GM19452 (cell line): ENCODE measurements at regions not wholly inside any gene's neighbourhood (a gene's known extent, or its start where the extent isn't known, plus 50 kb on each side); places are given as distances from the start of the nearest gene placed in this dataset.

ENCODE experiments used
- ATAC-seq: cut with Tn5 transposase; IDR thresholded peaks from one replicate; pipeline ENCODE4 v1.9.1; 2021; ENCODE audit not compliant: unreplicated experiment

DNA sequence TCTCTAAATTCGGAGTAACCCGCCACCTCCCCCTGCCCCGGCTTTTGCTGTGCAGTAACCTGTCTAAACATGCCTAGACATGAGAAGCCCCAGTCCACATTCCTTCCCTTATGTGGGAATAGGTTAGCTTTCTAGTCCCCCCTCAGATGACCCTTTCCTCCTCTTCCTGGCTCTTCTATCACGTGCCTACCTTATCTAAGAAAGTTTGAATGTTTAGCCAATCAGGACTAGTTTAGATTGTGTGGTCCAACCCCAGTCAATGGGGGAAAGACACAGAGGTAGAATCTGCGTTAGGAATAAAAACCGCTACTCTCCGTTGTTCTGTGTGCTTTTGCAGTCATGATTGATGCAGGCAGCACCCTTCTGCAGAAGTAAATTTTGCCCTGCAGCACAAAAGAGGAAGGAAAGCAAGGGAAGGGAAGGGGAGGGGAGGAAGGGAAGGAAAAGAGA lies 69.0 kb upstream of the CD93 start:
- no peak for ATAC-seq

DNA sequence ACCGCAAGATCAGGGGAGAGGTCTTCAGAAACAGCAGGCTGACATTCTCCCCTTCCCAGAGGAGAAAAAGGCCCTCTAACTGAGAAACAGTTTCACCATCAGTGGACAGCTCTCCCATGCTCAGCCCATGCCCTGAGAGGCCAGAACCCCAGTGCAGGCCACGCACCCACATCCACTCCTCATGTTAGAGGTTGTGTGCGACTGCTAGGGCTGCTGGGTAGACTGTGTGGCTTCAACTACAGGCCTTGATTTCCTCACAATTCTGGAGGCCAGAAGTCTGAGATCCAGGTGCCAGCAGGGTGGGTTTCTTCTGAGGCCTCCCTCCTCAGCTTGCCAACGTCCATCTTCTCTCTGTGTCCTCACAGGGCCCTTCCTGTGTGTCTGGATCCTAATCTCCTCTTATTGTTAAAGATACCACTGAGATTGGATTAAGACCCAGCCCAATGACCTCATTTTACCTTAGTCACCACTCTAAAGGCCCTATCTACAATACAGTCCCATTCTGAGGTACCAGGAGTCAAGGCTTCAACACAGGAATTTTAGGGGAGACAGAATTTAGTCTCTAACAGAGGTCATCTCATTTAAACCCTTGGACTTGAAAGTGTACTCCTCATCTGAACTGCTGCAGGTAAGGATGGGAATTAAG lies 67.7 kb upstream of the CD93 start:
- ATAC-seq = no peak

DNA sequence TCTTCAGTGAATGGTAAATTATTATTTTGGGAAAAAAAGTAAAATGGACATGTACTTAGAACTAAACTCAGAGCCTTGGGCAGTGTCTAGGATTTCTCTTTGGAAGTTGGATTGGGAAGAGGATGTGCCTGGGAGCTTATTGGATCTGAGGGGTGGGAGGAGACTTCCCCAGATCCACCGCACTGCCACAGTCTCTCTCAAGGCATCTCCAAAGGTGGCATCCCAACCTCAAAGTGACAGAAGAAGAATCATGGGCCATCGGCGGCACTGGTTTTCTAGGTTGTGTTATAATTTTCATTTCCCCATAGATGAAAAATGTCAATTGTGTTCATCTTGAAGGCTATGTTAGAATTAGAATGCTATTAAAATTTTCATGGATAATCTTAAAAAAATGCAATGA lies 66.8 kb upstream of the CD93 start:
- ATAC-seq = no peak

DNA sequence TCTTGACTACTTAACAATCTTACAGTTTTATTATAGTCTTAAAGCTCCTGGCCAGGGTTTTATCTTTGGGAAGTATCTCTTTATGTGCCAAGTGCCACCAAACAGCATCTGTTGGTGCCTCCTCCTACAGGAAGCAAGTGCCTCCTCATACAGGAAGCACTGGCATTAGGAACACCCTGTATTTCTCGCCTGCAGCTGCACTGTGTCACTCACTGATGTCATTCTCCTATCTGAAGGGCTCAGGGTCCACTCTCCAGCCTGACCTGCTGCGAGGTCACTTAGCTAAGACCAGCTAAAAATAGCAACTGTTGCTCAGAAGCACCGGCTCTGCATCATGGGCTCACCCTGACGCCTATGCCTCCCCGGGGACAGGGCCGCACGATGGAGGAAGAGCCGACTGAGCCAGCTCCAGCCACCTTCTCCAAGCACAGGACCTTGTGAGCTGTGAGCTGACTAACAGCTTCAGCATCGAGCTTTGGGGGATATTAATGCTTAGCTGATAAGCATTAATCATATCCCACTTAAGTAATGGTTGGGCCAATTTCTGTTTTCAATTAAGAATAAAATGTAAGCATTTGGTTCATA lies 66.3 kb upstream of the CD93 start:
- ATAC-seq = no peak

DNA sequence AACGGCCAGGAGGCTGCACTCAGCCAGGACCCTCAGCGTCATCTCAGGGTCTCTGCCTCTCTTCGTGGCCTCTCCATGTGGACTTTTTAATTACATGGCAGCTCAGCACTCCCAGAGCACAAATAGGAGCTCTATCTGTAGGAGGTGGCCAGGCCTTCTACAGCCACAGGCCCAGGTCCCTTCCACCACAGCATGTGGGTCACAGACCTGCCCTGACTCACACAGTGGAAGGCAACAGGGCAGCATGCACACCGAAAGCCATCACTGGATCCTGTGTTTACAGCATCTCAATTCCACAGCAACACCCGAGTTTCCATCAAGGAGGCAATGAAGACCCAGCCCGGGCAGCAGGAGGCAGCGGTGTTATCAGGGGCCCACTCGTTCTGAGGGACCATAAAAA lies 65.8 kb upstream of the CD93 start:
- no peak for ATAC-seq

DNA sequence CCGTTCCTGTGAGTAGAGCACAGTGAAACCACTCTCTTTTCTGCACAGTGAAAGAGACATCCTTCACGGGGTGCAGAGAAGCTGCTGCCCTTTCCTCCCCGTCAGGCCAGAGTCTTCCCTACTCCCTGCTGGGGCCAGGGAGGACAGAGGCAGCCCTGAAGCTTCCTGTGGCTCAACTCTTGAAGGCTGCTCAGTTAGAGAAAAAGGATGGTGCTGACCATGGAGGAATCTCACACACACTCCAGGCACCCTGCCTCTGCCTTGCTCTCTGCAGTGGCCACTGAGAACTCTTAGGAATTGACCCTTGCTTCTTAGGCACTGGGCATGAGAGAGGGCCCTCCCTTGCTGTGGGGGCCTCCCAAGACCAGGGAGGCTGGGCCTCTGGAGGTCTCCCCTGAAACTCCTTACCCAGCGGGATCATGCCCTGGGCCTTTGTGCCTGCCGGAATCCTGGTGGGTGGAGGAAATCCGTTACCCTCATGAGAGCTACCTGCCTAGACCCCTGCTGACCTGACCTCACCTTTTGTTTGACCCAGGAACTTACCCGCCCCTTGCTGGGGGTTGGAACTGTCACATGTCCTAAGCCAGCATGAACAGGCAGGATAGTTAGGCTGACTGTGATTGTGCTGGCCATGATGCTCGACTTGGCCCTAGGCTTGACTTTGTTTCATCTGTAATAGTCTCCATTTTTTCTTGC lies 65.0 kb upstream of the CD93 start:
- ATAC-seq = no peak

DNA sequence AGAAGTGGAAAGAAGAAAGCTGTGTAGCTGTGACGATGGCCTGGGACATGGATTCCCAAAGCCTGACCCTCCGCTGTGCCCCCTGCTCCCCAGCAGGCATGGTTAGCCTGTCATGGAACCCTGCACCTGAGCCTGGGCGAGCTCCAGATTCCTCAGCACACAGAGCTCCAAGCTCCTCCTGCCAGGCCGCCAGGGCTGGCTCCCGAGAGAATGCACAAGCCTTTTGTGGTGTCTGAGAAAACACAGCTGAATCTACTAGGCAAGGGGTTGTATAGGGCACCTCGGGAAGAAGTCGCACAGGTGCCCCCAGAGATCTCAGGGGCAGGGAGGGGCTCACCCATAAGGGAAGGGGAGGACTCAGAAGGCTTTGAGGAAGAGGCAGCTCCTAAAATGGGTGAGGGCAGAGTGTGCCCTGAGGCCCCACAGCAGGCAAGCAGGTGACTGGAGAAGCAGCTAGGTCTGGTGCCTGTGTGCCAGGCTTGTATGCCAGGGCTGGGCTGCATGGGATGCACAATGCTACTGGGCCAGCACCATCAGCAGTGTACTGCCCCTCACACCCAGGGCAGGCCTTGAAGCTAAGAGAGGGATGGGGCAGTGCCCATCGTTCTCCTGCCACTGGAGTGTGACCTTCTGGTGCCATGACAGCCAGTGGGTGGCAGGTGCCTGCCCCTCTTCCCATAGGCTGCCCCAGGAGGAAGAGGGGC lies 64.3 kb upstream of the CD93 start:
- ATAC-seq = no peak

DNA sequence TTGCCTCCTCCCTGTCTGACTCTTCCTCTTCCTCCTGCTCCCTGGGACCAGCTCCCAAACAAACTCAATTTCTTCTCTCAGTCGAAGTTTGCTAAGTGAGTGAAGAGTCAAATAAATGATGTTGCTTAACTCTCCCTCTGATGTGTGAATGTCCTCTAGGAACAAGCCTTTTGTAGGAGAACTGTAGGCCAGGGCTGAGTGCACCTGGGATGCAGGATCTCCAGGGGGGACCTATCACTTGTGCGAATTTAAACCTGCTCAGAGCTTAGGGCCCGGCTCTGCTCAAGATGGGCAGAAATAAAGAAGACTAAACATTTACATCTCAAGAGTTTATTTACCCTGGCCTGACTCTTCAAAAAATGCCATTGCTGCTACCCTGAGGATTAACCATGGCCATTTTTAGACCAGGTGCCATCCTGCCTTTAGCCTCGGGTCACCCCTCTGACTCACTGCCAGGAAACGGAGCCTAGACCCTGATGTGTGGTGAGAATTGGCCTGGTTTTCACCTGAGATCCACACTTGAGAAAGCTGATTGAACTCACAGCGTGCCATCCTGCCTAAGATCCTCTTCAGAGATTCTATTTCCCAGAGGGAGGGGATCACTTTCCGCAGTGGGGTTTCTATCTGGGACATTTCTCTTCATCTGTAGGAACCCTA lies 63.6 kb upstream of the CD93 start:
- no peak for ATAC-seq

DNA sequence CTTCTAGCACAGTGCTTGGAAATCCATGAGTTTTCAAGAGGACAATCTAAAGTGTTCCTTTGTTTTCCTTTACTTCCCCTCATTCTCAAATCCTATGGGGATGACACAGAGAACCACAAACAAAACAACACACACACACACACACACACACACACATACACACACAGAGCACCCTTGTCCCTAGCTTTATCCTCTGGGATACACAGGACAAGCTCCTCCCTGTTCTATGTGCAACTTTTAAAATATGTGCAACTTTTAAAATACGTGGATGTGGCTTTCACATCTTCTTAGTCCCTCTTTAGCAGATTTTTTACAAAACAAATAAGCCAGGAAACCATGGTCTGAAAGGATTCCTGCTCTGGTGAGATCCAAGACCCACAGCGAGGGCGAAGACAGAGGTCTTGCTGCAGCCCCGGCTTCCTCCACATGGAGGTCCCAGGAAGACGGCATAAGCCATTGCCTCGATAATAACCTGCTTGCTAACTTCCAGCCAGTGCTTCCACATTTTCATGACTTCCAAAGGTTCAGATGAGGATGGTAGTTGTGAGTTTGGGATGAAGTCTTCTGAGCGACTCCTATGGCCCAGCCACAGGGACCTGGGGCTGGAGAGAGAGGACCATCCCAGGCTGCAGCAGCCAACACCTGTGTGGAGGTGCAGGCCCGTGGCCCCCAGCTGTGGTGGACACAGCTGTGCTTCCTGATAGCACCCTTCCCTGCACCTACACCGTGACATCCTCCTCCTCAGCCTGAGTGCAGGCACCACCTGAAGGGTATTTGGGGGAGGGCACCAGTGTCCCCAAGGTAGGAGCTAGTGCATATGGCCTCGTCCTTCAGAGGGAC lies 62.8 kb upstream of the CD93 start:
- ATAC-seq = no peak

DNA sequence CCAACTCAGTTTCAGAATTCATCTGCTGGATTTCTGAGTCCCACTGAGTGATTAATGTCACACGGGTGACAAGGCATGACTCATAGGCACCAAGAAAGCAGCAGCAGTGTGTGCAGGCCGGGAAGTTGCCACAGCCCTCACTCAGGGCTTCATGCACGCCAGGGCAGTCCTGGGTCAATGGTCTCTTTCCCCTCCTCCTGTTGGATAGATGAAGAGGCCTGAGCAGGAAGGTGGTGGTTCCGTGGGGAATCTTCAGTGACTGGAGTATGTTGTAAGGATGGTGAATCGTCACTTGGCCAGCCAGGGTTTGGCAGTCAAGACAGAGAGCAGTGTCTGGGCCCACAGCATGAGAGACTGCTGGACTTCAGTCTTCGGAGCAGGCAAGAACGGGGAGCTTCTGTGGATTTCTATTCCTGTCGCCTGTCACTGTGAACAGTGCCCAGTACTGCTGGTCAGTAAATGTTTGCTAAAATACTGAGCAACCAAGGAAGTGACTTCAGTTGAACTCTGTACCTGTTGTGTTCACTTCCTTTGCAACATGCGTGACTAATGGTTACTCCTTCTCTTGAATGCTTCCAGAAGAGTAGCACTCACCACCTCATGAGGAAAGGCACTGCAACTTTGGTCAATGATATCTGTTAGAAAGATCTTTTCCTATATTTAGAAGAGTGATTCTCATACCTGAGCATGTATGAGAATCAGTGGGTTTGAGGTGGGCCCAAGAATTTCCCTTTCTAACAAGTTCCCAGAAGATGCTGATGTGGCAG lies 62.0 kb upstream of the CD93 start:
- ATAC-seq = peak; percentile 55

DNA sequence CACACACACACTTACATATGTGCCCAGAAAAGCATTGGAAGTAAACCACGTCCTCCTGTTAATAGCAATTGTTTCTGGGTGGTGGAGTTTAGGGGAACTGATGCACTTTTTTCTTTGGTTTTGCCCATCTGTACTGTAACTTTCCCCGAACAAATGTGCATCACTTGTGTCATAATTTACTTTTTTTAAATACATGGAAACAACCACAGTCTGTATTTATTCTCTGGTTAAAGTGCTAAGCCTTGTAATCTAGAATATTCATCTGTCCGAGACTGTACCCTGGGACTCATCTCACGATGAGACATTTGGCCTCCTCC lies 61.5 kb upstream of the CD93 start:
- ATAC-seq = no peak

DNA sequence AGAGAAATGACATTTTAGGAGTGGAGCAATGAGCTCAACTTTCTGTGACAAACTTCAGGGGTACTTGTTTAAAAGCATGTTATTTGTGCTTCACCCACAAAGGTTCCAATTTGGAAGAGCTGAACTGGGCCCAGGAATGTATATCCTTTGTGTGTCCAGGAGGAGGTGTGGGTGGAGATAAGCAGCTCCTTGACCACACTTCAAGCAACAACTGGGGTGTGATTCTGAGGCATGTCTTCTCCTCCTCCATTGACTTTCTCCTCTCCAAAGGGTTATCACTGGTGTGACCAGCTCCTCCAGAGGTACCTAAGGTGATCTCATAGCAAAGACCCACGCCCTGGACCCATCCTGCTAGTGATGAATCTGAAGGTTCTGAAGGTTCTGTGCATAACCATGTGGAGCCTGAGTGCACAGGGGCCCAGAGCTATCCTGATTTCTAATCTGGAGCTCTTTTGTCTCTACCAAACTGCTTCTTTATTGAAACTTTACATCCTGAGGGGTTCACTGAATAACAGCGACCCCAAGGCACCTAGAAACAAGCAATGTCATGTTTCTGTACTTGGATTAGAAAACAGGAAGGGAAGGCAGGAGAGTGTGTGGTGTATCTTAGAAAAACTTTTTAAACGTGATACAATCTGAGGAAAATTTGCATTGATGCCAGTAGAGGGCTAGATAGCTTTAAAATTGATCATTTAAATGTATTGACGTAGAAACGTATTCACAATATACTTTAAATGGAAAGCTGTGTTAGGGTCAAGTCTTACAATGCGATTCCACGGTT lies 60.9 kb upstream of the CD93 start:
- no peak for ATAC-seq

DNA sequence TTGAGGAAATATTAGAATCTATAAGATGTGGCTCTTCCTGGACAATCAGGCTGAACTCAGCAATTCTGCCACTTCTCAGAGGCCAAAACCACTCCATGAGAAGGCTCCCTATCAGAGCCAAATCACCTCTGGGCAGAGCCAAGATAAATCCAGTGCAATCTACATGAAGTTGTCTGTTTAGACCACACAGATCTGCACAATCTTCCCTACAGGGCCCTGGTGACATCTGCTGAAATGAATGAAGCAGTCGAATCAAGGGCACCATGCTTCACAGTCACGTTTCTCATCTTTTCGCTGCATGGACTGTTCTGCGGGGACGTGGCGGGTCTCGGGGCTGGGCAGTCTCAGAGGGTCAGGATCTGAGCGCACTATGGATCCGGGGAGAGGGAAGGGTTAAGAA lies 60.1 kb upstream of the CD93 start:
- ATAC-seq = no peak

DNA sequence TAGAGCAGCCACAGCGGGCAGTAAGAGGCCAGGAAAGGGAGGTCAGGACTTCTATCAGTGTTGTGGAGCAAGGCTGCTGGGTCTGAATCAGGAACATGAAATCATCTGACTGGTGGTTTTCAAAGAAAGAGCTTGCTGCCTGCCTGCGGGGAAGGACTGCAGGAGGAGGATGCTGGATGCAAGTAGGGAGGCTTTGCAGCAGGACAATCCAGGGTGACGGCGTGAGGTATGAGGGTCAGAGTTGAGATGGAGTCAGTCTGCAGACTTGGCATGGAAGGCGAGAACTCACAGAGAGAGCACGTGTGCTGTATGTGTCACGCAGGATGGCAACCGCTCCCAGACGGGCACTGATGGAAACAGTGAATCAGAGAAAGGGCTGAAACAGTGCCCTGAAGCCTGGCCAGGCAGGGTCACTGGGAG lies 59.2 kb upstream of the CD93 start:
- no peak for ATAC-seq

DNA sequence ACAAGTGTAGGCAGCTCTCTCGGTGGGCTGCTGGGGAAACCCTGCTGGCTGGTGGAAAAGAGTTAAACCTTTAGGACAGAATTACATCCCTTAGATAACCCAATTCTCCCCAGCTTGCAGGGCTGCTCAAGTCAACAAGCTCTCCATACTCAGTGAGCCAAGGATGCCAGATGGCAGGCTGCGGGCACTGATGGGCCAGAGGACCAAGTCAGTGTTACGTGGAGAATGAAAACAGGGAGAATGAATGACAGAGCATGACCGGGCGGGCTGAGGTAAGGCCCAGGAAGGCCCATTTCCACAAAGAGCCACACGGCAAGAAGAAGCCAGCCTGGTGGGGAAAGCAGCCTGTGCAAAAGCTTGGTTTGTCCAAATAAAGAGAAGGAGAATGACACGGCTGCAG lies 58.7 kb upstream of the CD93 start:
- ATAC-seq = no peak

DNA sequence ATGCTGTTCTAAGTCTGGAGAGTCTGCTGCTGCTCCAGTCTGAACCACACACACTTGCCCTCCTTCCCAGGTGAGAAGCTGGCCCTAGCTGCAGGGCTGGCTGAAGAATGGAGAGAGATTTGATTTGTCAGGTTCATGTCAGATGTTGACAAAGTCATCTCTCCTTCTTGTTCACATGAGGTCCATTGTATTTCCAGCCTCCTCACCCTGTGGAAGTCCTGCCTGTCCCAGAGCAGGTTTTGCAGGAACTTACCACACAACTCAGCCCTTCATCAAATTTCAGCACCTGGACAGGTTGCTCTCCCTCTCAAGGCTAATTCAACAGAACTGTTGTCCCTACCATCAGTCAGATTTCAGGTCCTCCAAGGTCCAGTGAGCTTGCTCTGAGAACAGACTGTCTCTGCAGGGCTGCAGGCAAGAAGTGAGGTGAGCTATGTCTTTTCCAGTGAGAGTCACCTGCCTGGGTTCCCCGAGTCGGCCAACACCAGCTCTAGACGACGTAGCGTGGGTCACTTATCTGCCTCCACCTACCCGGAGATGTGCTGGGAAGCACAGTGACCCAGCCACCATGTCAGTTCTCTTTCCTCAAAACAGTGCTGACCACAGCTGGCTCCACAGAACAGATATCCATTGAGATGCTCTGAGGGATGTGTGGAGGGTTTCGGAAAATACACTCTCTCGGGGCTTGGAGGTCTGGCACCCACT lies 58.0 kb upstream of the CD93 start:
- ATAC-seq = no peak

DNA sequence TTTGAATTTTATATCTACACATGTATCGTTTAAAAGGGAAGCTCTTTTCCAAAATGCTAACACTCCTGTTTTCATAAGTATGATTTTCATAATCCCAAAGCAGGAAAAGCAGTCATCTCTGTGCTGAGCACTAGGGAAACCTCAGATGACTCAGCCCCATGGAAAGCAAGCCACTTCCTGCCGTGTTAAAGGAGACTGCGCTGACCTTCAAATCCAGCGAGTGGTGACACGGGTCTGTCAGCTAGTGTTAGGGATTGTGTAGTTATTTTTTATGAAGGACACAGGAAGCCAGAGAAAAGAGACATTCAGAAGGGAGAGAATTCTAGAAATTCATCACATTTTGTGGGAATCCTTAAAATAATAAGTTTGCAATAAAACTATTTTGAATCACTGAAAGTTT lies 57.0 kb upstream of the CD93 start:
- ATAC-seq = no peak

DNA sequence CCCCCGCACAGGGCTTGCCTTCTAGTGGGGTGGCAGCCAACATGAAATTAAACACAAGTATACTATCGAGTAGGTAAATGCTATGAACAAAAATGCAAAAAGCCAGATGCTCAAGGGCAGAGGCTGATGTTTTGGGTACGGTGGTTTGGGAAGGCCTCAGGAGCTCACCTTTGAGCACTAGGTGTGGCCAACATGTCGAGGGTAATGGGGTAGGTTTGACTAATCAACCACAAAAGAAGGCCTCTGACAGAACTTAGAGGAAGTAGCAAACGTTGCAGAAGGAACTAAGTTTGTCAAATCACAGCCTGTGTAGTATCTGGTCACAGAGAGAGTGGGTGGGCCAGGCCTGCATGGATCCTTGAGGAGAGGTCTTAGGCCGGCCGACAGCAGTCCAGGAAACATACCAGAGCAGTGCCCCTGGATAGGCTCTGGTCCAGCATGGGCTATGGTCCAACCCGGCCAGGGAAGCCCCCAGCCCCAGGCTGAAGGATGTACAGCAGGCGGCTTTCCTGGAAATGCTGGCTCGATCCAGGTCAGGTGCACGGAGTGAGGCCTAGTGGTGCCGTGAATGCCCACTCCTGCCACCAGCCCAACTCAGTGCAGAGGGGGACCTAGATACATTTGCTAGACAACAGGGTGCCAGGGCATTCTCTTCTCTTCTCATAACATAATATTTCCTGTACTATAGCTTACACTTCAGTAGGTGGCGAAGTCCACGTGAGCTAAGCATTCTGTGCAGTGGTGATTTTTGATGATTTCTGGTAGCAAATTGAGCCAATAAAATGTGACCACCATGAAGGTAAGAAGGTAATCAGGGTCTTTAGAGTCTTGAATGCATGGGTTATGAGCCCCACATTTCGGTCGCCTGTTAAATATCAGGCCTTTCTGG lies 56.3 kb upstream of the CD93 start:
- ATAC-seq = peak; percentile 73
